ENCODE measurements at regions not wholly inside any gene's neighbourhood (a gene's known extent, or its start where the extent isn't known, plus 50 kb on each side); places are given as distances from the start of the nearest gene placed in this dataset.

GRCh38 chr18:46312221-46312620 lies 208.0 kb downstream of the HAUS1 start:
- 74% methylated on average over 6 of the region's 6 CpGs for WGBS
- no peak overlapping the region for H3K4me3 ChIP-seq (ENCODE audit: low read depth in 1 of 3, low read length in 3 of 3)
- no peak for DNase-seq (ENCODE audit: low spot score)
- H3K9me3 ChIP-seq (ENCODE audit: control insufficient read depth in 4 of 4, low read length in 3 of 4) = no peaks in the 10 kb centered on the region
- TF ChIP-seq ATF3 (IDR thresholded peaks at IDR 0.05) = no peak
- no peak for TF ChIP-seq FOXA1 (IDR thresholded peaks at IDR 0.05)
- no peak for TF ChIP-seq RAD21 (IDR thresholded peaks at IDR 0.05)
- TF ChIP-seq REST (IDR thresholded peaks at IDR 0.05) = no peak
- TF ChIP-seq RXRA (IDR thresholded peaks at IDR 0.05) = no peak
- TF ChIP-seq HNF4A (conservative IDR thresholded peaks at IDR 0.05) = no peak
- no peak for TF ChIP-seq HNF4G (IDR thresholded peaks at IDR 0.05)
- H3K9ac ChIP-seq (ENCODE audit: low read depth in 1 of 2, low read length in 2 of 2) = no peak overlapping the region
- no peaks in the 10 kb centered on the region for H3K36me3 ChIP-seq (ENCODE audit: control insufficient read depth in 4 of 4, insufficient read depth in 3 of 4, low read depth in 1 of 4, low read length in 3 of 4)
- no peaks in the 10 kb centered on the region for H3K27me3 ChIP-seq (ENCODE audit: control insufficient read depth in 4 of 4, insufficient read depth in 4 of 4, low read length in 3 of 4)
- no peak overlapping the region for H3K27ac ChIP-seq (ENCODE audit: low read depth in 1 of 2, low read length in 2 of 2)
- H3K4me1 ChIP-seq (ENCODE audit: control insufficient read depth in 4 of 4, insufficient read depth in 4 of 4, low read length in 3 of 4) = no peaks in the 10 kb centered on the region

DNA sequence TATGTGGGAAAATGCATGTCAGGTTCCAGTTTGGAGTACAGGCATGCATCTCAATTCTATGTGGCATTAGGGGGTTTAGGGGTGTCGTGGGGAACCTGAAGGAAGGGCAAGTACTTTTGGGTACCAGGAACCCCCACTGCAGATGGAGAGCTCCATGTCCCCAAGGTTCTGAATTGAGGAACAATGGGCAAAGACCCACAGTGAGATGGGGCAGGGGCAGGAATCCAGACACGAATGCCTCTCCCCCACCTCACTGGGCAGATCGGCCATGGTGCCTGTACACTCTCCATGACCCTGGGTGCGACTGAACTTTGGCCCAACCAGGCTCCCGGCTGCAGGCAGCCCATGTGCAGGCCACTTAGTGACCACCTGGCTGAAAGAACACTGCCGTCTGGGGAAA lies 209.3 kb downstream of the HAUS1 start:
- no peak for TF ChIP-seq GABPA (IDR thresholded peaks at IDR 0.05 in 1 of 2, conservative IDR thresholded peaks at IDR 0.05 in 1 of 2)
- TF ChIP-seq EGR1 (IDR thresholded peaks at IDR 0.05; ENCODE audit: low read depth in 2 of 2) = no peak
- no peak for TF ChIP-seq TAF1 (conservative IDR thresholded peaks at IDR 0.05)
- no peak for TF ChIP-seq FOXA2 (IDR thresholded peaks at IDR 0.05)
- TF ChIP-seq SP1 (IDR thresholded peaks at IDR 0.05) = no peak
- TF ChIP-seq NR2F2 (IDR thresholded peaks at IDR 0.05) = no peak
- TF ChIP-seq, protein P1, sequence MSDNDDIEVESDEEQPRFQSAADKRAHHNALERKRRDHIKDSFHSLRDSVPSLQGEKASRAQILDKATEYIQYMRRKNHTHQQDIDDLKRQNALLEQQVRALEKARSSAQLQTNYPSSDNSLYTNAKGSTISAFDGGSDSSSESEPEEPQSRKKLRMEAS (IDR thresholded peaks at IDR 0.05) = no peak
- no peak for TF ChIP-seq ATF3 (IDR thresholded peaks at IDR 0.05)
- TF ChIP-seq RAD21 (IDR thresholded peaks at IDR 0.05) = no peak
- no peak for TF ChIP-seq HNF4A (conservative IDR thresholded peaks at IDR 0.05)
- no peak for TF ChIP-seq HNF4G (IDR thresholded peaks at IDR 0.05)
- TF ChIP-seq, protein P2, sequence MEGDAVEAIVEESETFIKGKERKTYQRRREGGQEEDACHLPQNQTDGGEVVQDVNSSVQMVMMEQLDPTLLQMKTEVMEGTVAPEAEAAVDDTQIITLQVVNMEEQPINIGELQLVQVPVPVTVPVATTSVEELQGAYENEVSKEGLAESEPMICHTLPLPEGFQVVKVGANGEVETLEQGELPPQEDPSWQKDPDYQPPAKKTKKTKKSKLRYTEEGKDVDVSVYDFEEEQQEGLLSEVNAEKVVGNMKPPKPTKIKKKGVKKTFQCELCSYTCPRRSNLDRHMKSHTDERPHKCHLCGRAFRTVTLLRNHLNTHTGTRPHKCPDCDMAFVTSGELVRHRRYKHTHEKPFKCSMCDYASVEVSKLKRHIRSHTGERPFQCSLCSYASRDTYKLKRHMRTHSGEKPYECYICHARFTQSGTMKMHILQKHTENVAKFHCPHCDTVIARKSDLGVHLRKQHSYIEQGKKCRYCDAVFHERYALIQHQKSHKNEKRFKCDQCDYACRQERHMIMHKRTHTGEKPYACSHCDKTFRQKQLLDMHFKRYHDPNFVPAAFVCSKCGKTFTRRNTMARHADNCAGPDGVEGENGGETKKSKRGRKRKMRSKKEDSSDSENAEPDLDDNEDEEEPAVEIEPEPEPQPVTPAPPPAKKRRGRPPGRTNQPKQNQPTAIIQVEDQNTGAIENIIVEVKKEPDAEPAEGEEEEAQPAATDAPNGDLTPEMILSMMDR (IDR thresholded peaks at IDR 0.05; ENCODE audit: low read depth, low read length, missing input control) = no peak
- TF ChIP-seq REST (IDR thresholded peaks at IDR 0.05) = no peak
- no peak for TF ChIP-seq FOXA1 (IDR thresholded peaks at IDR 0.05)
- TF ChIP-seq YY1 (IDR thresholded peaks at IDR 0.05) = no peak
- TF ChIP-seq JUND (IDR thresholded peaks at IDR 0.05) = no peak
- TF ChIP-seq RXRA (IDR thresholded peaks at IDR 0.05) = no peak
- TF ChIP-seq, protein P3, sequence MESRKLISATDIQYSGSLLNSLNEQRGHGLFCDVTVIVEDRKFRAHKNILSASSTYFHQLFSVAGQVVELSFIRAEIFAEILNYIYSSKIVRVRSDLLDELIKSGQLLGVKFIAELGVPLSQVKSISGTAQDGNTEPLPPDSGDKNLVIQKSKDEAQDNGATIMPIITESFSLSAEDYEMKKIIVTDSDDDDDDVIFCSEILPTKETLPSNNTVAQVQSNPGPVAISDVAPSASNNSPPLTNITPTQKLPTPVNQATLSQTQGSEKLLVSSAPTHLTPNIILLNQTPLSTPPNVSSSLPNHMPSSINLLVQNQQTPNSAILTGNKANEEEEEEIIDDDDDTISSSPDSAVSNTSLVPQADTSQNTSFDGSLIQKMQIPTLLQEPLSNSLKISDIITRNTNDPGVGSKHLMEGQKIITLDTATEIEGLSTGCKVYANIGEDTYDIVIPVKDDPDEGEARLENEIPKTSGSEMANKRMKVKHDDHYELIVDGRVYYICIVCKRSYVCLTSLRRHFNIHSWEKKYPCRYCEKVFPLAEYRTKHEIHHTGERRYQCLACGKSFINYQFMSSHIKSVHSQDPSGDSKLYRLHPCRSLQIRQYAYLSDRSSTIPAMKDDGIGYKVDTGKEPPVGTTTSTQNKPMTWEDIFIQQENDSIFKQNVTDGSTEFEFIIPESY (IDR thresholded peaks at IDR 0.05) = no peak
- Histone ChIP-seq H3K27me3 (ENCODE audit: control insufficient read depth in 4 of 4, insufficient read depth in 4 of 4, low read length in 3 of 4) (no peaks in the 10 kb centered on the region), H3K4me1 (ENCODE audit: control insufficient read depth in 4 of 4, insufficient read depth in 4 of 4, low read length in 3 of 4) (no peaks in the 10 kb centered on the region), H3K9ac (ENCODE audit: low read depth in 1 of 2, low read length in 2 of 2) (no peak overlapping the region), H3K36me3 (ENCODE audit: control insufficient read depth in 4 of 4, insufficient read depth in 3 of 4, low read depth in 1 of 4, low read length in 3 of 4) (no peaks in the 10 kb centered on the region), H3K27ac (ENCODE audit: low read depth in 1 of 2, low read length in 2 of 2) (no peak overlapping the region), H3K9me3 (ENCODE audit: control insufficient read depth in 4 of 4, low read length in 3 of 4) (no peaks in the 10 kb centered on the region), H3K4me3 (ENCODE audit: low read depth in 1 of 3, low read length in 3 of 3) (no peak overlapping the region)
- DNase-seq (ENCODE audit: low spot score) = no peak
- whole genome bisulfite sequencing = 81% methylated on average over 6 of the region's 6 CpGs

All from liver (tissue), 8 donors.